Tibial artery (tissue), 4 donors: ENCODE measurements at regions not wholly inside any gene's neighbourhood (a gene's known extent, or its start where the extent isn't known, plus 50 kb on each side); places are given as distances from the start of the nearest gene placed in this dataset.

ENCODE experiments used
- DNase-seq, 2 donors: peaks; one replicate each; pipeline ENCODE4 v3.0.0-alpha.2; 2019
- H3K27ac ChIP-seq, 2 donors: fragments of 200-600 bp; sonication (generic) in 1 of 2; 1 replicate in 1 of 2; 2 replicates in 1 of 2; pipeline ENCODE4 v1.5.1; 2018 to 2019; ENCODE audit warnings: mild to moderate bottlenecking in 1 of 2
- H3K27me3 ChIP-seq, 2 donors: fragments of 200-600 bp; sonication (generic) in 1 of 2; one replicate each; pipeline versions ENCODE4 v1.5.1 to v1.6.0; 2016 to 2019
- H3K36me3 ChIP-seq, 3 donors: fragments of 200-600 bp; sonication (generic) in 2 of 3; one replicate each; pipeline ENCODE4 v1.5.1; 2016 to 2019; ENCODE audit warnings: mild to moderate bottlenecking in 2 of 3
- H3K4me1 ChIP-seq, 4 donors: fragments of 200-600 bp; sonication (generic) in 2 of 4; 1 replicate in 3 of 4; 2 replicates in 1 of 4; pipeline ENCODE4 v1.5.1; 2016 to 2019
- H3K4me3 ChIP-seq, 2 donors: fragments of 200-600 bp; sonication (generic) in 1 of 2; 1 replicate in 1 of 2; 2 replicates in 1 of 2; pipeline ENCODE4 v1.5.1; 2018 to 2019; ENCODE audit warnings: mild to moderate bottlenecking in 2 of 2
- H3K9me3 ChIP-seq, 3 donors: fragments of 200-600 bp; sonication (generic) in 1 of 3; one replicate each; pipeline ENCODE4 v1.5.1; 2016 to 2019
- CTCF ChIP-seq, 2 experiments: fragments of 200-600 bp in 1 of 2; fragments of 450-650 bp in 1 of 2; IDR thresholded peaks; one replicate each; pipeline ENCODE4 v1.5.1; 2017 to 2019; ENCODE audit warnings: antibody characterized with exemption in 2 of 2, mild to moderate bottlenecking in 1 of 2, moderate library complexity in 1 of 2
- intact Hi-C: fragments of 100-400 bp; cut with DNase I; formaldehyde crosslinking; loops from one replicate; pipeline ENCODE4 v1.15.0; 2023; ENCODE audit warnings: low total_unique reads

DNA sequence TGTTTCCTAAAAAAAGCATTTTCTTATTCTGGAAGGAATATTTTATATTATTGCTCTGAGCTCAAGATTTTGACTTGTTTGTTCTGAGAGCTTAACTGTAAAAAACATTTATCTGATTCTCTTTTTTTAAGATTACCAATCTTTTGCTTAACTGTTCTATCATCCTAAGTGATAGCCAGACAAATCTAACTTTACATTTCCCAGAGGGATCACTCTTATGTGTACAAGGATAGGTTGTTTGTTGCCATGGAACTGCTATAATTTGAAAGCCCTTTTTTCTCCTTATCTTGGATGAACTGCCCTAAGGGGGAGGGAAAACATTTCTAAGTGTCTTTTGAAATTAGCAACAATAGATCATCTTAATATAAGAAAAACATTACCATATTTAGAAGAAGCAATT is 494.7 kb downstream of the TRAM1L1 start:
- DNase-seq, result no peak
- H3K4me3 ChIP-seq, result no peak overlapping the region
- no peaks in the 10 kb centered on the region for H3K4me1 ChIP-seq
- intact Hi-C loops, result no loop called here
- H3K27ac ChIP-seq, result no peak overlapping the region
- H3K27me3 ChIP-seq, result no peaks in the 10 kb centered on the region
- no peaks in the 10 kb centered on the region for H3K36me3 ChIP-seq
- no peak for TF ChIP-seq CTCF (IDR thresholded peaks at IDR 0.05)
- no peaks in the 10 kb centered on the region for H3K9me3 ChIP-seq

- TF ChIP-seq CTCF (IDR thresholded peaks at IDR 0.05), result no peak
- Histone ChIP-seq H3K9me3 (no peaks in the 10 kb centered on the region), H3K27me3 (no peaks in the 10 kb centered on the region), H3K36me3 (no peaks in the 10 kb centered on the region), H3K4me1 (no peaks in the 10 kb centered on the region), H3K4me3 (no peak overlapping the region), H3K27ac (no peak overlapping the region)
- intact Hi-C loops, result no loop called here
- no peak for DNase-seq
Measured at GRCh38 chr4:116588783-116589182, 496.6 kb downstream of the TRAM1L1 start.

GRCh38 chr4:116585246-116585645 is 500.1 kb downstream of the TRAM1L1 start:
- TF ChIP-seq CTCF (IDR thresholded peaks at IDR 0.05), result no peak
- Histone ChIP-seq H3K27me3 (no peaks in the 10 kb centered on the region), H3K9me3 (no peaks in the 10 kb centered on the region), H3K4me3 (no peak overlapping the region), H3K4me1 (no peaks in the 10 kb centered on the region), H3K27ac (no peak overlapping the region), H3K36me3 (no peaks in the 10 kb centered on the region)
- no peak for DNase-seq
- intact Hi-C loops, result no loop called here

DNA sequence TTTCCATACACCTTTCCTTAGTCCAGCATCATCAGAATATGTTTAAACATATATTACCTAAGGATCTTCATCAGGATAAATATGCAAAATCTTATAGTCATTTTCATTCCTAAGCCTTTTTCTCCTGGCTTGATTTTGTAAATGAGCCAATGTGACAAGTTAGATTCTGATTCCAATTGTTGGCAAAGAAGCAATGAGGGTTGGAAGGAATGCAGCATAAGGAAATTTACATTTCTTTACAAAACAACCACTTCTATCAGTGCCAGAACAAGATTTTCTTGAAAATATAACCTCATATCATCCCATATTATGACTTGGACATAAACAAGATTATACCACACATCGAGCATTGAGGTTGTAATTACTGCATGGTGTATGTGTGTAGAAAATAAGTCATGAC is 508.1 kb downstream of the TRAM1L1 start:
- no peak for TF ChIP-seq CTCF (IDR thresholded peaks at IDR 0.05)
- no peaks in the 10 kb centered on the region for H3K9me3 ChIP-seq
- no peak overlapping the region for H3K27ac ChIP-seq
- no peak for DNase-seq
- H3K4me1 ChIP-seq, result no peaks in the 10 kb centered on the region
- intact Hi-C loops, result no loop called here
- H3K27me3 ChIP-seq, result no peaks in the 10 kb centered on the region
- H3K36me3 ChIP-seq, result no peaks in the 10 kb centered on the region
- no peak overlapping the region for H3K4me3 ChIP-seq

- no peak overlapping the region for H3K27ac ChIP-seq
- no peaks in the 10 kb centered on the region for H3K9me3 ChIP-seq
- TF ChIP-seq CTCF (IDR thresholded peaks at IDR 0.05), result no peak
- no peaks in the 10 kb centered on the region for H3K27me3 ChIP-seq
- DNase-seq, result no peak
- H3K4me3 ChIP-seq, result no peak overlapping the region
- intact Hi-C loops, result no loop called here
- no peaks in the 10 kb centered on the region for H3K4me1 ChIP-seq
- H3K36me3 ChIP-seq, result no peaks in the 10 kb centered on the region
Measured at GRCh38 chr4:116573540-116573939, 511.8 kb downstream of the TRAM1L1 start.

GRCh38 chr4:116561768-116562167 is 523.6 kb downstream of the TRAM1L1 start:
- DNase-seq, result no peak
- no peaks in the 10 kb centered on the region for H3K36me3 ChIP-seq
- TF ChIP-seq CTCF (IDR thresholded peaks at IDR 0.05), result no peak
- intact Hi-C loops, result no loop called here
- H3K27me3 ChIP-seq, result no peaks in the 10 kb centered on the region
- no peak overlapping the region for H3K4me3 ChIP-seq
- no peak overlapping the region for H3K27ac ChIP-seq
- H3K4me1 ChIP-seq, result no peaks in the 10 kb centered on the region
- peaks cover 0 to 3% (median 0%) of the 10 kb centered on the region in 3 donors for H3K9me3 ChIP-seq
